ENCODE measurements at regions not wholly inside any gene's neighbourhood (a gene's known extent, or its start where the extent isn't known, plus 50 kb on each side); places are given as distances from the start of the nearest gene placed in this dataset.

GRCh38 chr15:81789403-81789802, 256.4 kb downstream of the MEX3B start:
- H3K27ac Mint-ChIP-seq, result no peak overlapping the region
- H3K27me3 Mint-ChIP-seq (ENCODE audit: insufficient read depth), result no peaks in the 10 kb centered on the region
- H3K9me3 Mint-ChIP-seq, result peaks cover 3% of the 10 kb centered on the region
- peaks cover 4% of the 10 kb centered on the region for H3K36me3 ChIP-seq (ENCODE audit: control insufficient read depth, insufficient read depth, low read length)
- peaks cover 9% of the 10 kb centered on the region for H3K9me3 ChIP-seq (ENCODE audit: control insufficient read depth, low read length)
- peaks cover 3% of the 10 kb centered on the region for H3K4me1 ChIP-seq (ENCODE audit: control insufficient read depth, insufficient read depth, low read length)
- H3K27ac ChIP-seq (ENCODE audit: low read depth, low read length), result no peak overlapping the region
- WGBS, 2 experiments (ENCODE audit: insufficient coverage in 1 of 2, insufficient read length in 1 of 2), result 90 to 95% methylated on average over 4 of the region's 4 CpGs
- H3K4me3 ChIP-seq (ENCODE audit: low read length), result no peak overlapping the region
- H3K36me3 Mint-ChIP-seq (ENCODE audit: low read depth), result peaks cover 29% of the 10 kb centered on the region
- H3K27me3 ChIP-seq (ENCODE audit: control insufficient read depth, insufficient read depth, low read length, poor library complexity, severe bottlenecking), result no peaks in the 10 kb centered on the region
- H3K4me3 Mint-ChIP-seq, result no peak overlapping the region
- no peak overlapping the region for H3K9ac ChIP-seq (ENCODE audit: extremely low read depth, low read length, poor library complexity, severe bottlenecking)
- peaks cover 5% of the 10 kb centered on the region for H3K4me1 Mint-ChIP-seq
- no peak for TF ChIP-seq CTCF (conservative IDR thresholded peaks at IDR 0.05)
- DNase-seq, result peak; percentile 7

DNA sequence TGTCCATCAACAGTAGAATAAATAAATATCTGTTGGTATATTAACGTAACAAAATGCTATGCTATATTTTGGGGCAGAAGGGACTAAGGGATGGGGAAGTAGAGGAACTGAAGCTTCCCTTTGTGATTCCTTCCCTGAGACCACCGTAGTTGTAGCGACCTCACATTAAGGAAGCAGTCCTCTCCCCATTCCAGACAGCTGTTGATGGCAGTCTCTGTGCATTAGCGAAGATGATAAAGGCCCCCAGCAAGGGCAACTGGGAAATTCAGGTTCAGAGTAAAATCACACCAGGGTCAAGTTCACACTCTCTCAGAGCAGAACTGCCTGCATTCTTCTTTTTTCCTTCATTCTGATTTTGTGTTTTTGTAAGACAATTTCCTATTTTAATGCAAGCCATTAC, 259.0 kb downstream of the MEX3B start:
- DNase-seq, result no peak
- Mint-ChIP-seq H3K4me1 (peaks cover 5% of the 10 kb centered on the region), H3K27ac (no peak overlapping the region), H3K27me3 (ENCODE audit: insufficient read depth) (peaks cover 2% of the 10 kb centered on the region), H3K36me3 (ENCODE audit: low read depth) (peaks cover 50% of the 10 kb centered on the region), H3K4me3 (no peak overlapping the region), H3K9me3 (peaks cover 3% of the 10 kb centered on the region)
- TF ChIP-seq CTCF (conservative IDR thresholded peaks at IDR 0.05), result no peak
- peaks cover 4% of the 10 kb centered on the region for H3K4me1 ChIP-seq (ENCODE audit: control insufficient read depth, insufficient read depth, low read length)
- no peak overlapping the region for H3K27ac ChIP-seq (ENCODE audit: low read depth, low read length)
- H3K9ac ChIP-seq (ENCODE audit: extremely low read depth, low read length, poor library complexity, severe bottlenecking), result no peak overlapping the region
- H3K27me3 ChIP-seq (ENCODE audit: control insufficient read depth, insufficient read depth, low read length, poor library complexity, severe bottlenecking), result peaks cover 13% of the 10 kb centered on the region
- peaks cover 15% of the 10 kb centered on the region for H3K36me3 ChIP-seq (ENCODE audit: control insufficient read depth, insufficient read depth, low read length)
- no peak overlapping the region for H3K4me3 ChIP-seq (ENCODE audit: low read length)
- peaks cover 24% of the 10 kb centered on the region for H3K9me3 ChIP-seq (ENCODE audit: control insufficient read depth, low read length)
- 96 to 98% methylated on average over 4 of the region's 4 CpGs for WGBS, 2 experiments (ENCODE audit: insufficient coverage in 1 of 2, insufficient read length in 1 of 2)

- Mint-ChIP-seq H3K9me3 (peaks cover 3% of the 10 kb centered on the region), H3K4me3 (no peak overlapping the region), H3K27me3 (ENCODE audit: insufficient read depth) (peaks cover 2% of the 10 kb centered on the region), H3K27ac (no peak overlapping the region), H3K4me1 (peaks cover 5% of the 10 kb centered on the region), H3K36me3 (ENCODE audit: low read depth) (peaks cover 50% of the 10 kb centered on the region)
- Histone ChIP-seq H3K9ac (ENCODE audit: extremely low read depth, low read length, poor library complexity, severe bottlenecking) (no peak overlapping the region), H3K4me1 (ENCODE audit: control insufficient read depth, insufficient read depth, low read length) (peaks cover 4% of the 10 kb centered on the region), H3K27me3 (ENCODE audit: control insufficient read depth, insufficient read depth, low read length, poor library complexity, severe bottlenecking) (peaks cover 16% of the 10 kb centered on the region), H3K4me3 (ENCODE audit: low read length) (no peak overlapping the region), H3K27ac (ENCODE audit: low read depth, low read length) (no peak overlapping the region), H3K36me3 (ENCODE audit: control insufficient read depth, insufficient read depth, low read length) (peaks cover 11% of the 10 kb centered on the region), H3K9me3 (ENCODE audit: control insufficient read depth, low read length) (peaks cover 24% of the 10 kb centered on the region)
- WGBS, 2 experiments (ENCODE audit: insufficient coverage in 1 of 2, insufficient read length in 1 of 2), result 95 to 96% methylated on average over 5 of the region's 5 CpGs
- DNase-seq, result no peak
- TF ChIP-seq CTCF (conservative IDR thresholded peaks at IDR 0.05), result peak; percentile 30
These were observed 260.1 kb downstream of the MEX3B start for GRCh38 chr15:81785679-81786078.

Measured in endodermal cell (in vitro differentiated cells).